Upper lobe of right lung (tissue), 1 donor: ENCODE measurements at regions not wholly inside any gene's neighbourhood (a gene's known extent, or its start where the extent isn't known, plus 50 kb on each side); places are given as distances from the start of the nearest gene placed in this dataset.

ENCODE experiments used
- ATAC-seq: fragments of 200-7000 bp; cut with Tn5 transposase; one replicate; pipeline ENCODE4 v1.9.1; 2020; ENCODE audit warnings: mild to moderate bottlenecking, moderate library complexity
- DNase-seq: peaks from one replicate; pipeline ENCODE4 v3.0.0-alpha.2; 2020
- H3K27ac ChIP-seq: fragments of 200-600 bp; one replicate; pipeline ENCODE4 v1.8.0; 2022
- H3K27me3 ChIP-seq: fragments of 200-600 bp; one replicate; pipeline ENCODE4 v1.8.0; 2022; ENCODE audit warnings: mild to moderate bottlenecking
- H3K36me3 ChIP-seq: fragments of 200-600 bp; one replicate; pipeline ENCODE4 v1.8.0; 2022
- H3K4me1 ChIP-seq: fragments of 200-600 bp; one replicate; pipeline ENCODE4 v1.8.0; 2022
- H3K4me3 ChIP-seq: fragments of 200-600 bp; one replicate; pipeline ENCODE4 v1.8.0; 2022; ENCODE audit warnings: mild to moderate bottlenecking
- H3K9me3 ChIP-seq: fragments of 200-600 bp; one replicate; pipeline ENCODE4 v1.8.0; 2022
- intact Hi-C: fragments of 100-400 bp; cut with DNase I; formaldehyde crosslinking; loops from one replicate; pipeline ENCODE4 v1.11.0; 2022
- TF ChIP-seq, protein P1 (sequence below): fragments of 200-600 bp; IDR thresholded peaks from one replicate; pipeline ENCODE4 v1.8.0; 2022; ENCODE audit warnings: antibody characterized with exemption
- donor health status: DM: no; HTN: yes; CAD: no; lungs with severe emphysema.

DNA sequence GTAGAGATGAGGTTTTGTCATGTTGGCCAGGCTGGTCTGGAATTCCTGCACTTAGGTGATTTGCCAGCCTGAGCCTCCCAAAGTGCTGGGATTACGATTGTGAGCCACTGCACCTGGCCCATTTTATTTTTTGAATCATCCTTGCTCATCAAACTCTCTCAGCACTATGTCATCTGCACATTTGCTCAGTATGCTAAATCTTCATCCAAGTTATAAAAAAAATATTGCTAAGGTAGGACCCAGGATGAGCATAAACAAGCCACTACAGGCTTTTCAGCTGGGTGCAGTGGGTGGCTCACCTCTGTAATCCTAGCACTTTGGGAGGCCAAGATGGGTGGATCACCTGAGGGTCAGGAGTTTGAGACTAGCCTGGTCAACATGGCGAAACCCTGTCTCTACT is 510.1 kb upstream of the LARGE1 start:
- no peak for ATAC-seq
- TF ChIP-seq, protein P1, sequence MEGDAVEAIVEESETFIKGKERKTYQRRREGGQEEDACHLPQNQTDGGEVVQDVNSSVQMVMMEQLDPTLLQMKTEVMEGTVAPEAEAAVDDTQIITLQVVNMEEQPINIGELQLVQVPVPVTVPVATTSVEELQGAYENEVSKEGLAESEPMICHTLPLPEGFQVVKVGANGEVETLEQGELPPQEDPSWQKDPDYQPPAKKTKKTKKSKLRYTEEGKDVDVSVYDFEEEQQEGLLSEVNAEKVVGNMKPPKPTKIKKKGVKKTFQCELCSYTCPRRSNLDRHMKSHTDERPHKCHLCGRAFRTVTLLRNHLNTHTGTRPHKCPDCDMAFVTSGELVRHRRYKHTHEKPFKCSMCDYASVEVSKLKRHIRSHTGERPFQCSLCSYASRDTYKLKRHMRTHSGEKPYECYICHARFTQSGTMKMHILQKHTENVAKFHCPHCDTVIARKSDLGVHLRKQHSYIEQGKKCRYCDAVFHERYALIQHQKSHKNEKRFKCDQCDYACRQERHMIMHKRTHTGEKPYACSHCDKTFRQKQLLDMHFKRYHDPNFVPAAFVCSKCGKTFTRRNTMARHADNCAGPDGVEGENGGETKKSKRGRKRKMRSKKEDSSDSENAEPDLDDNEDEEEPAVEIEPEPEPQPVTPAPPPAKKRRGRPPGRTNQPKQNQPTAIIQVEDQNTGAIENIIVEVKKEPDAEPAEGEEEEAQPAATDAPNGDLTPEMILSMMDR: no peak
- H3K9me3 ChIP-seq: no peaks in the 10 kb centered on the region
- no peaks in the 10 kb centered on the region for H3K36me3 ChIP-seq
- H3K4me3 ChIP-seq: no peak overlapping the region
- intact Hi-C loops: no loop called here
- H3K27me3 ChIP-seq: no peaks in the 10 kb centered on the region
- H3K27ac ChIP-seq: no peak overlapping the region
- H3K4me1 ChIP-seq: no peaks in the 10 kb centered on the region
- DNase-seq: no peak

- Histone ChIP-seq H3K27ac (no peak overlapping the region), H3K4me1 (no peaks in the 10 kb centered on the region), H3K27me3 (no peaks in the 10 kb centered on the region), H3K36me3 (no peaks in the 10 kb centered on the region), H3K9me3 (no peaks in the 10 kb centered on the region), H3K4me3 (no peak overlapping the region)
- DNase-seq (no peak), ATAC-seq (no peak)
- intact Hi-C loops: no loop called here
- TF ChIP-seq, protein P1: no peak
Measured at GRCh38 chr22:34434371-34434770, 514.1 kb upstream of the LARGE1 start.

DNA sequence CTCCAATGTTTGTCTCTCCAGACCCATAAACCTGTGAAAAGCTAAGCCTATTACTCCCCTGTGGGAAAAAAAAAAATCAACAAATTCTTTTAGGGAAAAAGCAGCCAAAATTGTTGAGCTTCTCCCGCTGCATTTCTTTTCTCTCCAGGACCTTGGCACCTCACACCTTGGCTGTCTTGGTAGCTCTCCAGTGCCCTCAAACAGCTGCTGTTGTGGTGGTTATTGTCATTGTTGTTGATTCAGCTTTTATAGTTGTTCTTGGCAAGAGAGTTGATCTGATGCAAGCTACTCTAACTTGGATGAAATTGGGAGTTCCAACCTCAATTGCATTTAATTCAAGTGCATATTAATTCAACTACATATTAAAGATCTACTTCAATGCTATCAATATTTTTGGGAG is 516.9 kb upstream of the LARGE1 start:
- intact Hi-C loops: no loop called here
- Histone ChIP-seq H3K9me3 (no peaks in the 10 kb centered on the region), H3K4me3 (no peak overlapping the region), H3K27me3 (no peaks in the 10 kb centered on the region), H3K4me1 (no peaks in the 10 kb centered on the region), H3K36me3 (no peaks in the 10 kb centered on the region), H3K27ac (no peak overlapping the region)
- no peak for DNase-seq
- TF ChIP-seq, protein P1: no peak
- no peak for ATAC-seq

GRCh38 chr22:34454598-34454997 is 534.3 kb upstream of the LARGE1 start:
- Histone ChIP-seq H3K9me3 (no peaks in the 10 kb centered on the region), H3K4me3 (no peak overlapping the region), H3K36me3 (no peaks in the 10 kb centered on the region), H3K27me3 (no peaks in the 10 kb centered on the region), H3K4me1 (no peaks in the 10 kb centered on the region), H3K27ac (no peak overlapping the region)
- no peak for DNase-seq
- TF ChIP-seq, protein P1: no peak
- no peak for ATAC-seq
- intact Hi-C loops: no loop called here

- intact Hi-C loops: no loop called here
- no peaks in the 10 kb centered on the region for H3K36me3 ChIP-seq
- TF ChIP-seq, protein P1: no peak
- no peaks in the 10 kb centered on the region for H3K9me3 ChIP-seq
- no peak for DNase-seq
- no peak overlapping the region for H3K27ac ChIP-seq
- H3K27me3 ChIP-seq: no peaks in the 10 kb centered on the region
- H3K4me1 ChIP-seq: no peaks in the 10 kb centered on the region
- ATAC-seq: no peak
- H3K4me3 ChIP-seq: no peak overlapping the region
Measured at GRCh38 chr22:34462795-34463194, 542.5 kb upstream of the LARGE1 start.

DNA sequence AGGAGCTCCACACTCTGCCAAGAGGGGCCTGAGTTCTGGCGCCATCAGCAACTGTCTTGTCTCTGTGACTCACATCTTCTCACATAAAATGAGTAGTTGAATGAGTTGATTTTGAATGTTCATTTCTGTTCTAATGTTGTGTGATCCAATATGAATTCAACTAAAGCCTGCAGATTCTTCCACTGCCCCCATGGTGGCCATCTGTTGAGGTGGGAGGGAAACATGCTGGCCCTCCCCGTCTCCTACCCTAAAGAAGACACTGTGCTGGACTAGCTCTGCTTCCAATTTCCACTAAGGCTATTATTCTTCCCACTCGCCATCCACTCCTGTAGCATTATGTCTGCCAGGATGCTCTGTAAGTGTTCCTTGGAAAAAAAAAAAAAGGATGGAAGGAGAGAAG is 555.6 kb upstream of the LARGE1 start:
- H3K4me1 ChIP-seq: no peaks in the 10 kb centered on the region
- TF ChIP-seq, protein P1: no peak
- ATAC-seq: no peak
- H3K4me3 ChIP-seq: no peak overlapping the region
- H3K27ac ChIP-seq: no peak overlapping the region
- no peak for DNase-seq
- intact Hi-C loops: no loop called here
- H3K36me3 ChIP-seq: no peaks in the 10 kb centered on the region
- H3K27me3 ChIP-seq: peaks cover 7% of the 10 kb centered on the region
- H3K9me3 ChIP-seq: peaks cover under 1% of the 10 kb centered on the region
